ENCODE measurements at regions not wholly inside any gene's neighbourhood (a gene's known extent, or its start where the extent isn't known, plus 50 kb on each side); places are given as distances from the start of the nearest gene placed in this dataset.
A peak's percentile ranks its signal among the peaks of the same experiment; 100 is the strongest.

- H3K4me1 ChIP-seq, result no peaks in the 10 kb centered on the region
- intact Hi-C loops (cut with DNase I), result no loop called here
- H3K27ac ChIP-seq, result no peak overlapping the region
- DNase-seq (ENCODE audit: extremely low spot score in 2 of 2), result no peak
- H3K36me3 ChIP-seq, result no peaks in the 10 kb centered on the region
- H3K27me3 ChIP-seq, result no peaks in the 10 kb centered on the region
- no peak overlapping the region for H3K4me3 ChIP-seq
- H3K9me3 ChIP-seq, result no peaks in the 10 kb centered on the region
- TF ChIP-seq, protein P1, sequence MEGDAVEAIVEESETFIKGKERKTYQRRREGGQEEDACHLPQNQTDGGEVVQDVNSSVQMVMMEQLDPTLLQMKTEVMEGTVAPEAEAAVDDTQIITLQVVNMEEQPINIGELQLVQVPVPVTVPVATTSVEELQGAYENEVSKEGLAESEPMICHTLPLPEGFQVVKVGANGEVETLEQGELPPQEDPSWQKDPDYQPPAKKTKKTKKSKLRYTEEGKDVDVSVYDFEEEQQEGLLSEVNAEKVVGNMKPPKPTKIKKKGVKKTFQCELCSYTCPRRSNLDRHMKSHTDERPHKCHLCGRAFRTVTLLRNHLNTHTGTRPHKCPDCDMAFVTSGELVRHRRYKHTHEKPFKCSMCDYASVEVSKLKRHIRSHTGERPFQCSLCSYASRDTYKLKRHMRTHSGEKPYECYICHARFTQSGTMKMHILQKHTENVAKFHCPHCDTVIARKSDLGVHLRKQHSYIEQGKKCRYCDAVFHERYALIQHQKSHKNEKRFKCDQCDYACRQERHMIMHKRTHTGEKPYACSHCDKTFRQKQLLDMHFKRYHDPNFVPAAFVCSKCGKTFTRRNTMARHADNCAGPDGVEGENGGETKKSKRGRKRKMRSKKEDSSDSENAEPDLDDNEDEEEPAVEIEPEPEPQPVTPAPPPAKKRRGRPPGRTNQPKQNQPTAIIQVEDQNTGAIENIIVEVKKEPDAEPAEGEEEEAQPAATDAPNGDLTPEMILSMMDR (IDR thresholded peaks at IDR 0.05), result no peak
- TF ChIP-seq POLR2AphosphoS5 (IDR thresholded peaks at IDR 0.05; ENCODE audit: insufficient read depth in 1 of 2, low read depth in 1 of 2) (no peak), POLR2A (IDR thresholded peaks at IDR 0.05) (no peak)
These were observed 56.6 kb upstream of the BEX4 start for GRCh38 chrX:103158317-103158621.

GRCh38 chrX:103157496-103158316, 57.2 kb upstream of the BEX4 start:
- Histone ChIP-seq H3K36me3 (no peaks in the 10 kb centered on the region), H3K27ac (no peak overlapping the region), H3K27me3 (no peaks in the 10 kb centered on the region), H3K9me3 (no peaks in the 10 kb centered on the region), H3K4me3 (no peak overlapping the region), H3K4me1 (no peaks in the 10 kb centered on the region)
- no peak for DNase-seq (ENCODE audit: extremely low spot score in 2 of 2)
- intact Hi-C loops (cut with DNase I), result no loop called here
- TF ChIP-seq POLR2AphosphoS5 (IDR thresholded peaks at IDR 0.05; ENCODE audit: insufficient read depth in 1 of 2, low read depth in 1 of 2) (no peak), POLR2A (IDR thresholded peaks at IDR 0.05) (no peak)
- TF ChIP-seq, protein P1 (IDR thresholded peaks at IDR 0.05), result peak in 2 of 3 experiments; percentile 5 to 12

DNA sequence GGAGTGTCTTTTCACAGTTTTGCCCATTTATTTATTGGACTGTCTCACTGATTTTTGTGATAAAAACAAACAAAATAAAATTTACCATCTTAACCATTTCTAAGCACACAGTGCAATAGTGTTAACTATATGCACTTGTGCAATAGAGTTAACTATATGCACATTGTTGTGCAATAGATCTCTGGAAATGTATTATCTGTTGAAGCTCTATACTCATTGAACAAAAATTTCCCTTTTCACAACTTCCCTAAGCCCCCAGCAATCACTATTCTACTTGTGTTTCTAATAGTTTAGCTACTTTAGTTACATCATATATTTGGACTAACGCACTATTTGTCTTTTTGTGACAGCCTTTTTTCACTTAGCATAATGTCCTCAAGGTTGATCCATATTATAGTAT, 59.7 kb upstream of the BEX4 start:
- intact Hi-C loops (cut with DNase I), result no loop called here
- H3K27ac ChIP-seq, result no peak overlapping the region
- no peaks in the 10 kb centered on the region for H3K4me1 ChIP-seq
- no peaks in the 10 kb centered on the region for H3K36me3 ChIP-seq
- no peaks in the 10 kb centered on the region for H3K27me3 ChIP-seq
- H3K9me3 ChIP-seq, result no peaks in the 10 kb centered on the region
- DNase-seq (ENCODE audit: extremely low spot score in 2 of 2), result no peak
- TF ChIP-seq, protein P1 (IDR thresholded peaks at IDR 0.05), result no peak
- no peak for TF ChIP-seq POLR2AphosphoS5 (IDR thresholded peaks at IDR 0.05; ENCODE audit: insufficient read depth in 1 of 2, low read depth in 1 of 2)
- TF ChIP-seq POLR2A (IDR thresholded peaks at IDR 0.05), result no peak
- H3K4me3 ChIP-seq, result no peak overlapping the region

- intact Hi-C loops (cut with DNase I), result no loop called here
- TF ChIP-seq, protein P1 (IDR thresholded peaks at IDR 0.05), result no peak
- no peak for TF ChIP-seq POLR2A (IDR thresholded peaks at IDR 0.05)
- TF ChIP-seq POLR2AphosphoS5 (IDR thresholded peaks at IDR 0.05; ENCODE audit: insufficient read depth in 1 of 2, low read depth in 1 of 2), result no peak
- Histone ChIP-seq H3K27me3 (no peaks in the 10 kb centered on the region), H3K4me1 (no peaks in the 10 kb centered on the region), H3K4me3 (no peak overlapping the region), H3K36me3 (no peaks in the 10 kb centered on the region), H3K27ac (no peak overlapping the region), H3K9me3 (no peaks in the 10 kb centered on the region)
- no peak for DNase-seq (ENCODE audit: extremely low spot score in 2 of 2)
These were observed 60.7 kb upstream of the NXF3 start for GRCh38 chrX:103153661-103154060.

DNA sequence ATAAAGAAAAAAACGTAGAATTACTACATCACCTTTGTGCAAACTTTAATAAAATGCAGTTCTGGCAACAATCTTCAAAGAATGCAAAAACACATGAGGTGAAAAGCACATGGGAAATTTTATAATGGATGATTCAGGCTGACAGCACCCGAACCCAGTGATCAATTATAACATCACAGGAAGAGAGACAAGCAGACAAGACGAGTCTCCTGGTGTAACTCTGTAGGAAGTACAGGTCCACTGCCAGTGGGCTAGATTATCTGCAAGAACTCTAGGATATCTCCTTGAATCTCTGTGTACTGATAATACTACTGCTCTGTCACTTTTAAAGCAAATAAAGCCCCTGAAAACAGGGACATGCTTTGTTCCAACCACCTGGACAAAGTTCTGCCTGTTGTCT, 58.9 kb upstream of the NXF3 start:
- intact Hi-C loops (cut with DNase I), result no loop called here
- Histone ChIP-seq H3K4me1 (no peaks in the 10 kb centered on the region), H3K4me3 (no peak overlapping the region), H3K27ac (no peak overlapping the region), H3K36me3 (no peaks in the 10 kb centered on the region), H3K27me3 (no peaks in the 10 kb centered on the region), H3K9me3 (no peaks in the 10 kb centered on the region)
- no peak for DNase-seq (ENCODE audit: extremely low spot score in 2 of 2)
- TF ChIP-seq, protein P1 (IDR thresholded peaks at IDR 0.05), result no peak
- TF ChIP-seq POLR2A (IDR thresholded peaks at IDR 0.05) (no peak), POLR2AphosphoS5 (IDR thresholded peaks at IDR 0.05; ENCODE audit: insufficient read depth in 1 of 2, low read depth in 1 of 2) (no peak)

All from vagina (tissue), 2 donors.